Neural crest cell (in vitro differentiated cells): ENCODE measurements at regions not wholly inside any gene's neighbourhood (a gene's known extent, or its start where the extent isn't known, plus 50 kb on each side); places are given as distances from the start of the nearest gene placed in this dataset.
"Not testable (repeated sequence)": the region's sequence is repeated elsewhere in the genome, so short reads cannot be mapped to it uniquely, and the experiment has no call there.

Source experiments
- DNase-seq: peaks from one replicate; pipeline ENCODE4 v3.0.0; 2021; ENCODE audit warnings: low read depth, mixed read lengths, low spot score
- H3K27ac Mint-ChIP-seq: one replicate; pipeline ENCODE4 v1.8.0; 2021; ENCODE audit warnings: mild to moderate bottlenecking, mixed read lengths; ENCODE audit not compliant: unreplicated experiment
- H3K27me3 Mint-ChIP-seq: 2 replicates; pipeline ENCODE4 v1.8.0; 2021; ENCODE audit warnings: low read depth, mild to moderate bottlenecking, mixed read lengths
- H3K36me3 Mint-ChIP-seq: 2 replicates; pipeline ENCODE4 v1.8.0; 2021; ENCODE audit warnings: low read depth, mild to moderate bottlenecking, mixed read lengths
- H3K4me1 Mint-ChIP-seq: 2 replicates; pipeline ENCODE4 v1.8.0; 2021; ENCODE audit warnings: mixed read lengths
- H3K4me3 Mint-ChIP-seq: one replicate; pipeline ENCODE4 v1.8.0; 2021; ENCODE audit warnings: mild to moderate bottlenecking, mixed read lengths
- H3K9me3 Mint-ChIP-seq: 2 replicates; pipeline ENCODE4 v1.8.0; 2021; ENCODE audit warnings: mixed read lengths
- TF ChIP-seq, protein P1 (sequence below): fragments of 200-600 bp; sonication (generic); conservative IDR thresholded peaks from 2 replicates; pipeline ENCODE4 v1.5.0; 2021; ENCODE audit warnings: antibody characterized with exemption, mild to moderate bottlenecking

DNA sequence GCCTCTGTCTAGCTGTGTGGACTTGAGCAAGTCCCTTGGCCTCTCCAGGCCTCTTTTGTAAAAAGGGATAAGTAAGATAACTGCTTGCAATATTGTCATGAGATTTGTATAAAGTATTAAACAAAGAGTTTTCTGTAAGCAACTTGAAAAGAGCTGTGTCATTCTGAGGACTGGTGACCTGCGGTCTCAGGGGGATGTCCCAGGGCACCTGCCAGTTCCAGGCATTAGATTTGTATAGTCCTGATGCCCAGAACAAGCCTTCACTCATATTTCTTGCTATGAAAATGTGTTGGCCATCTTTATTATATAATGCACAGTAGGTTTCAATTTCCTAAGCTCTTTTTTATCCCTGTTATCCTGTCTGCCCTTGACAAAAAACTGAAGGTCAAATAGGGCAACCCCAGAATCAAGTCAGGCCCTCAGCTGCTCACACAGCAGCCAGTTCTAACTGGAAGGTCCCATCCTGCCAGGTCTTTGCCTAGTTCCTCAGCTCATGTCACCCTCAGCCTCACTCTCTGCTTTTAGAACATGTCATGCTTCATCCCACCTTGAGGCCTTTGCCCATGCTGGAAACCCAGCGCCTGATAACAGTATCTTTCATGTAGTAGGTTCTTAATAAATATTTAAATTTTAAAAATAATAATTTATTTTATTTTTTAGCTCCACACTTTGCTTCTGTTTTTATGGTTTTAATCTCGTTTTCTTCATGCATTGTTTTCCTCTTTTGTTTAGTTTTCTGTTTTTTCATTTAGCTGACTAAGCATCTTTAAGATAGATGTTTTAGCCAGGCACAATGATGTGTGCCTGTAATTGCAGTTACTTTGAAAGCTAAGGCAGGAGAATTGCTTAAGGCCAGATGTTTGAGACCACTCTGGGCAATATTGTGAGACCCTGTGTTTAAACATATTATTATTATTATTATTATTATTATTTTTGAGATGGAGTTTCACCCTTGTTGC lies 87.5 kb upstream of the ZNF92 start:
- Mint-ChIP-seq H3K4me3 (no peak overlapping the region), H3K27me3 (no peaks in the 10 kb centered on the region), H3K27ac (no peak overlapping the region), H3K4me1 (peaks cover 19% of the 10 kb centered on the region), H3K9me3 (peaks cover 11% of the 10 kb centered on the region), H3K36me3 (peaks cover 23% of the 10 kb centered on the region)
- TF ChIP-seq, protein P1, sequence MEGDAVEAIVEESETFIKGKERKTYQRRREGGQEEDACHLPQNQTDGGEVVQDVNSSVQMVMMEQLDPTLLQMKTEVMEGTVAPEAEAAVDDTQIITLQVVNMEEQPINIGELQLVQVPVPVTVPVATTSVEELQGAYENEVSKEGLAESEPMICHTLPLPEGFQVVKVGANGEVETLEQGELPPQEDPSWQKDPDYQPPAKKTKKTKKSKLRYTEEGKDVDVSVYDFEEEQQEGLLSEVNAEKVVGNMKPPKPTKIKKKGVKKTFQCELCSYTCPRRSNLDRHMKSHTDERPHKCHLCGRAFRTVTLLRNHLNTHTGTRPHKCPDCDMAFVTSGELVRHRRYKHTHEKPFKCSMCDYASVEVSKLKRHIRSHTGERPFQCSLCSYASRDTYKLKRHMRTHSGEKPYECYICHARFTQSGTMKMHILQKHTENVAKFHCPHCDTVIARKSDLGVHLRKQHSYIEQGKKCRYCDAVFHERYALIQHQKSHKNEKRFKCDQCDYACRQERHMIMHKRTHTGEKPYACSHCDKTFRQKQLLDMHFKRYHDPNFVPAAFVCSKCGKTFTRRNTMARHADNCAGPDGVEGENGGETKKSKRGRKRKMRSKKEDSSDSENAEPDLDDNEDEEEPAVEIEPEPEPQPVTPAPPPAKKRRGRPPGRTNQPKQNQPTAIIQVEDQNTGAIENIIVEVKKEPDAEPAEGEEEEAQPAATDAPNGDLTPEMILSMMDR, result no peak
- DNase-seq, result no peak

GRCh38 chr7:65285241-65285640 lies 88.4 kb upstream of the ZNF92 start:
- not testable (repeated sequence) for H3K4me3 Mint-ChIP-seq, H3K27ac Mint-ChIP-seq, DNase-seq, H3K27me3 Mint-ChIP-seq
- peaks cover 25% of the 10 kb centered on the region for H3K36me3 Mint-ChIP-seq
- peaks cover 11% of the 10 kb centered on the region for H3K9me3 Mint-ChIP-seq
- H3K4me1 Mint-ChIP-seq, result peaks cover 19% of the 10 kb centered on the region

- H3K4me1 Mint-ChIP-seq, result peaks cover 12% of the 10 kb centered on the region
- H3K36me3 Mint-ChIP-seq, result peaks cover 44% of the 10 kb centered on the region
- peaks cover 18% of the 10 kb centered on the region for H3K9me3 Mint-ChIP-seq
- TF ChIP-seq, protein P1, result no peak
- DNase-seq, result no peak
- no peaks in the 10 kb centered on the region for H3K27me3 Mint-ChIP-seq
- H3K27ac Mint-ChIP-seq, result no peak overlapping the region
- H3K4me3 Mint-ChIP-seq, result no peak overlapping the region
Observed at GRCh38 chr7:65279795-65280194, 93.9 kb upstream of the ZNF92 start.

- DNase-seq, result no peak
- H3K27me3 Mint-ChIP-seq, result no peaks in the 10 kb centered on the region
- H3K27ac Mint-ChIP-seq, result no peak overlapping the region
- H3K36me3 Mint-ChIP-seq, result peaks cover 37% of the 10 kb centered on the region
- H3K4me3 Mint-ChIP-seq, result no peak overlapping the region
- H3K9me3 Mint-ChIP-seq, result peaks cover 13% of the 10 kb centered on the region
- peaks cover 11% of the 10 kb centered on the region for H3K4me1 Mint-ChIP-seq
- TF ChIP-seq, protein P1, result no peak
Observed at GRCh38 chr7:65276822-65277221, 96.8 kb upstream of the ZNF92 start.

- H3K4me3 Mint-ChIP-seq, result peak overlapping the region; percentile 95
Observed at GRCh38 chr7:65271502-65271901, 102.2 kb upstream of the ZNF92 start.

GRCh38 chr7:65269150-65269856 lies 104.4 kb upstream of the ZNF92 start:
- H3K4me1 Mint-ChIP-seq, result peaks cover 31% of the 10 kb centered on the region
- peaks cover 8% of the 10 kb centered on the region for H3K9me3 Mint-ChIP-seq
- peak overlapping the region; percentile 95 for H3K4me3 Mint-ChIP-seq
- TF ChIP-seq, protein P1, result no peak
- no peaks in the 10 kb centered on the region for H3K27me3 Mint-ChIP-seq
- H3K36me3 Mint-ChIP-seq, result peaks cover 13% of the 10 kb centered on the region
- DNase-seq, result peak; percentile 89
- peak overlapping the region; percentile 97 for H3K27ac Mint-ChIP-seq

More at GRCh38 chr7:65271502-65271901, 102.2 kb upstream of the ZNF92 start:
- not testable (repeated sequence) for H3K27ac Mint-ChIP-seq, DNase-seq, H3K27me3 Mint-ChIP-seq
- H3K4me1 Mint-ChIP-seq, result peaks cover 35% of the 10 kb centered on the region
- H3K36me3 Mint-ChIP-seq, result peaks cover 24% of the 10 kb centered on the region
- H3K9me3 Mint-ChIP-seq, result peaks cover 15% of the 10 kb centered on the region
